Mesenchymal stem cell (in vitro differentiated cells and primary cell): ENCODE measurements at regions not wholly inside any gene's neighbourhood (a gene's known extent, or its start where the extent isn't known, plus 50 kb on each side); places are given as distances from the start of the nearest gene placed in this dataset.

Source experiments
- DNase-seq: peaks from one replicate; pipeline ENCODE4 v3.0.0-alpha.2; 2013
- H2AFZ ChIP-seq: one replicate; pipeline ENCODE4 v1.6.1; 2013; ENCODE audit warnings: low read depth, mild to moderate bottlenecking, control low read depth, inconsistent platforms, low read length, moderate library complexity
- H2AK5ac ChIP-seq: 2 replicates; pipeline ENCODE4 v1.6.1; 2013; ENCODE audit warnings: low read length, moderate library complexity, mild to moderate bottlenecking, inconsistent platforms; ENCODE audit not compliant: severe bottlenecking
- H2BK120ac ChIP-seq: one replicate; pipeline ENCODE4 v1.6.1; 2013; ENCODE audit warnings: low read depth, mild to moderate bottlenecking, inconsistent platforms, low read length, moderate library complexity
- H2BK12ac ChIP-seq, 2 experiments: one replicate each; pipeline ENCODE4 v1.6.1; 2013; ENCODE audit warnings: inconsistent platforms in 2 of 2, low read length in 2 of 2, mild to moderate bottlenecking in 2 of 2, moderate library complexity in 2 of 2, control low read depth in 1 of 2
- H2BK15ac ChIP-seq: one replicate; pipeline ENCODE4 v1.6.1; 2013; ENCODE audit warnings: mild to moderate bottlenecking, low read depth, inconsistent platforms; ENCODE audit not compliant: poor library complexity, severe bottlenecking
- H2BK5ac ChIP-seq: 2 replicates; pipeline ENCODE4 v1.6.1; 2013; ENCODE audit warnings: low read depth, mild to moderate bottlenecking, low read length, control low read depth, inconsistent platforms; ENCODE audit not compliant: poor library complexity, severe bottlenecking
- H3K14ac ChIP-seq, 2 experiments: one replicate each; pipeline ENCODE4 v1.6.1; 2013; ENCODE audit warnings: inconsistent platforms in 2 of 2, low read length in 2 of 2, control low read depth in 1 of 2, mild to moderate bottlenecking in 1 of 2, moderate library complexity in 1 of 2
- H3K18ac ChIP-seq, 2 experiments: one replicate each; pipeline ENCODE4 v1.6.1; 2013; ENCODE audit warnings: inconsistent platforms in 2 of 2, low read length in 2 of 2, control low read depth in 1 of 2, low read depth in 1 of 2, mild to moderate bottlenecking in 1 of 2
- H3K23ac ChIP-seq, 2 experiments: one replicate each; pipeline ENCODE4 v1.6.1; 2013; ENCODE audit warnings: inconsistent platforms in 2 of 2, low read length in 2 of 2, mild to moderate bottlenecking in 2 of 2, moderate library complexity in 2 of 2, control low read depth in 1 of 2
- H3K27ac ChIP-seq: 2 replicates; pipeline ENCODE4 v1.5.1; 2013; ENCODE audit warnings: mild to moderate bottlenecking, moderate library complexity, low read length, control low read depth, inconsistent platforms; ENCODE audit not compliant: poor library complexity, severe bottlenecking
- H3K27me3 ChIP-seq, 2 experiments: 2 replicates each; pipeline versions ENCODE4 v1.6.1 to v1.7.0; 2013; ENCODE audit warnings: low read length in 2 of 2, mild to moderate bottlenecking in 2 of 2, moderate library complexity in 2 of 2, control low read depth in 1 of 2, inconsistent platforms in 1 of 2; ENCODE audit not compliant: control insufficient read depth in 1 of 2, insufficient read depth in 1 of 2
- H3K36me3 ChIP-seq, 2 experiments: 2 replicates each; pipeline versions ENCODE4 v1.6.1 to v1.7.0; 2013; ENCODE audit warnings: low read length in 2 of 2, control low read depth in 1 of 2, inconsistent platforms in 1 of 2, low read depth in 1 of 2, mild to moderate bottlenecking in 1 of 2; ENCODE audit not compliant: insufficient read depth in 2 of 2, control insufficient read depth in 1 of 2
- H3K4ac ChIP-seq, 2 experiments: one replicate each; pipeline ENCODE4 v1.6.1; 2013; ENCODE audit warnings: inconsistent platforms in 2 of 2, low read length in 2 of 2, mild to moderate bottlenecking in 2 of 2, moderate library complexity in 2 of 2, control low read depth in 1 of 2, low read depth in 1 of 2
- H3K4me1 ChIP-seq: 2 replicates; pipeline ENCODE4 v1.6.1; 2013; ENCODE audit warnings: low read depth, low read length, control low read depth; ENCODE audit not compliant: control insufficient read depth, insufficient read depth
- H3K4me2 ChIP-seq: 2 replicates; pipeline ENCODE4 v1.6.1; 2013; ENCODE audit warnings: low read length, mild to moderate bottlenecking, inconsistent platforms; ENCODE audit not compliant: poor library complexity, severe bottlenecking
- H3K4me3 ChIP-seq, 2 experiments: 2 replicates each; pipeline versions ENCODE4 v1.5.1 to v1.7.0; 2013; ENCODE audit warnings: low read length in 2 of 2, mild to moderate bottlenecking in 2 of 2, control low read depth in 1 of 2, low read depth in 1 of 2; ENCODE audit not compliant: insufficient read depth in 1 of 2
- H3K79me1 ChIP-seq: replicated peaks from 2 replicates; pipeline ENCODE4 v1.6.1; 2013; ENCODE audit warnings: mild to moderate bottlenecking, control low read depth, low read length, inconsistent platforms; ENCODE audit not compliant: poor library complexity, severe bottlenecking
- H3K9ac ChIP-seq: 2 replicates; pipeline ENCODE4 v1.7.0; 2013; ENCODE audit warnings: mild to moderate bottlenecking, low read length, moderate library complexity
- H3K9me3 ChIP-seq: 2 replicates; pipeline ENCODE4 v1.7.0; 2013; ENCODE audit warnings: mild to moderate bottlenecking, low read length; ENCODE audit not compliant: control insufficient read depth
- H4K8ac ChIP-seq: one replicate; pipeline ENCODE4 v1.6.1; 2013; ENCODE audit warnings: inconsistent platforms, mild to moderate bottlenecking, low read length, moderate library complexity
- H4K91ac ChIP-seq: one replicate; pipeline ENCODE4 v1.6.1; 2013; ENCODE audit warnings: mild to moderate bottlenecking, low read length, inconsistent platforms
- WGBS: methylation state at CpG from one replicate; pipeline ENCODE4 v1.1.7; 2013; ENCODE audit warnings: mixed read lengths; 5-methylcytosine and 5-hydroxymethylcytosine counted together

DNA sequence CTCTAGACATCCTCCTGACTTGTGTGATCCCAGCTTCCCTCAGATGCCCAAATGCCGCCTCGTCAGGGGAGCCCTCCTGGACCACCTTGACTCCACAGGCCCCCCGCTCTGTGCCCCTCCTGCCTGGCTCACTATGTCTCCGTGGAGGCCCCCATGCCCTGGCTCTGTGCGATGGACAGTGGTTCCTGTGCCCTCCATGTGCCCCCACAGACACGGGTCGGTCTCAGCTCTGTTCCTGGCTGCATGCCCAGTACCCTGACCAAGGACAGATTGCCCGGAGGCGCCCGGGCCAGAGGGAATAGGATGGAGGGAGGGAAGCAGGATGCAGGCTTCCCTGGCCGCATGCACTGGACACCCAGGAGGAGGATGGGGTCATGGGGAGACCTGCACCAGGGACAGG, 1274.6 kb downstream of the BRD1 start:
- Histone ChIP-seq H2BK15ac (no peak overlapping the region), H4K91ac (no peak overlapping the region), H2BK120ac (no peak overlapping the region), H3K9me3 (no peaks in the 10 kb centered on the region), H3K4me2 (no peak overlapping the region), H3K4me1 (no peaks in the 10 kb centered on the region), H2BK12ac (no peak overlapping the region), H3K4me3 (no peak overlapping the region), H3K14ac (no peak overlapping the region), H3K79me1 (no peaks in the 10 kb centered on the region), H2AK5ac (no peak overlapping the region), H3K18ac (no peak overlapping the region), H3K27ac (no peak overlapping the region), H3K27me3 (peaks cover 0 to 4% of the 10 kb centered on the region in 2 experiments), H4K8ac (no peak overlapping the region), H3K4ac (no peak overlapping the region), H3K23ac (no peak overlapping the region), H3K36me3 (no peaks in the 10 kb centered on the region), H2BK5ac (no peak overlapping the region), H2AFZ (no peak overlapping the region), H3K9ac (no peak overlapping the region)
- no peak for DNase-seq
- 82% methylated on average over 11 of the region's 11 CpGs for whole genome bisulfite sequencing

GRCh38 chr22:48551716-48552268, 1275.9 kb downstream of the BRD1 start:
- H2AK5ac ChIP-seq: no peak overlapping the region
- no peak overlapping the region for H3K18ac ChIP-seq

DNA sequence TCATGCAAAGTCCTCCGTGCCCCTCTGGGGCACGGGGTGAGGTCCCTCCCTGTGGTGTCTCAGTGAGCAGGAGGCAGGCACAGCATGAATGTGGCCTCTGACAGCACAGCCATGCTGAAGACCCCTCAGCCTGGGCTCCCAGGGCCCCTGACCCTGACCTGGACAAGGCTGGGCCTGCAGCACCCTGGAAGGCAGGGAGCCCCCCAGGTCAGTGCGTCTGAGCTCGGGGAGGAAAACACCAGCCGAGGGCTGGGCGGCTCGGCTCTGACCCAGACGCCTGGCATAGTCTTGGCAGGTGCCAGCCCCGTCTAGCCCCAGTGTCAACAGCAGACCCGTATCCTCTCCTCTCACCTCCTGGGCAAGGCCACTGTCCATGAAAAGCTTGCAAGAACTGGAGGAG, 1276.6 kb downstream of the BRD1 start:
- H3K4me2 ChIP-seq: no peak overlapping the region
- no peaks in the 10 kb centered on the region for H3K79me1 ChIP-seq
- no peak overlapping the region for H4K91ac ChIP-seq
- no peak overlapping the region for H3K27ac ChIP-seq
- no peaks in the 10 kb centered on the region for H3K9me3 ChIP-seq
- no peak overlapping the region for H2BK12ac ChIP-seq
- H3K4me3 ChIP-seq: no peak overlapping the region
- no peak overlapping the region for H3K23ac ChIP-seq
- H3K36me3 ChIP-seq: no peaks in the 10 kb centered on the region
- no peak overlapping the region for H3K9ac ChIP-seq
- 85% methylated on average over 10 of the region's 10 CpGs for WGBS
- H2BK120ac ChIP-seq: no peak overlapping the region
- DNase-seq: no peak
- H4K8ac ChIP-seq: no peak overlapping the region
- no peak overlapping the region for H2BK5ac ChIP-seq
- no peaks in the 10 kb centered on the region for H3K4me1 ChIP-seq
- H2AK5ac ChIP-seq: no peak overlapping the region
- no peak overlapping the region for H3K14ac ChIP-seq
- no peak overlapping the region for H3K4ac ChIP-seq
- H2AFZ ChIP-seq: no peak overlapping the region
- no peak overlapping the region for H2BK15ac ChIP-seq
- no peak overlapping the region for H3K18ac ChIP-seq
- H3K27me3 ChIP-seq: peaks cover 0 to 4% of the 10 kb centered on the region in 2 experiments

More at GRCh38 chr22:48551716-48552268, 1275.9 kb downstream of the BRD1 start:
- H3K14ac ChIP-seq: no peak overlapping the region
- DNase-seq: no peak
- H4K91ac ChIP-seq: peak overlapping the region; percentile 29
- H2BK15ac ChIP-seq: no peak overlapping the region
- no peaks in the 10 kb centered on the region for H3K79me1 ChIP-seq
- WGBS: 87% methylated on average over 17 of the region's 17 CpGs
- no peaks in the 10 kb centered on the region for H3K36me3 ChIP-seq
- no peak overlapping the region for H3K9ac ChIP-seq
- no peak overlapping the region for H3K4ac ChIP-seq
- H2BK5ac ChIP-seq: no peak overlapping the region
- no peaks in the 10 kb centered on the region for H3K4me1 ChIP-seq
- H3K27ac ChIP-seq: no peak overlapping the region
- H2AFZ ChIP-seq: no peak overlapping the region
- no peak overlapping the region for H2BK120ac ChIP-seq
- H3K4me2 ChIP-seq: no peak overlapping the region
- no peaks in the 10 kb centered on the region for H3K9me3 ChIP-seq
- H2BK12ac ChIP-seq: no peak overlapping the region
- H3K23ac ChIP-seq: no peak overlapping the region
- peaks cover 0 to 4% of the 10 kb centered on the region in 2 experiments for H3K27me3 ChIP-seq
- no peak overlapping the region for H3K4me3 ChIP-seq
- H4K8ac ChIP-seq: no peak overlapping the region

GRCh38 chr22:48548391-48548790, 1279.3 kb downstream of the BRD1 start:
- no peak for DNase-seq
- Histone ChIP-seq H2AK5ac (no peak overlapping the region), H3K18ac (no peak overlapping the region), H2BK120ac (no peak overlapping the region), H3K4me1 (no peaks in the 10 kb centered on the region), H2BK12ac (no peak overlapping the region), H2AFZ (no peak overlapping the region), H4K8ac (no peak overlapping the region), H3K23ac (no peak overlapping the region), H3K9me3 (no peaks in the 10 kb centered on the region), H3K4me3 (no peak overlapping the region), H3K27me3 (peaks cover 0 to 4% of the 10 kb centered on the region in 2 experiments), H3K4ac (no peak overlapping the region), H2BK5ac (no peak overlapping the region), H3K79me1 (no peaks in the 10 kb centered on the region), H3K27ac (no peak overlapping the region), H3K4me2 (no peak overlapping the region), H3K9ac (no peak overlapping the region), H4K91ac (no peak overlapping the region), H3K36me3 (no peaks in the 10 kb centered on the region), H2BK15ac (no peak overlapping the region), H3K14ac (no peak overlapping the region)
- 84% methylated on average over 8 of the region's 8 CpGs for WGBS
